ENCODE measurements at regions not wholly inside any gene's neighbourhood (a gene's known extent, or its start where the extent isn't known, plus 50 kb on each side); places are given as distances from the start of the nearest gene placed in this dataset.

- Histone ChIP-seq H3K27me3 (no peaks in the 10 kb centered on the region), H3K4me1 (no peaks in the 10 kb centered on the region), H3K36me3 (no peaks in the 10 kb centered on the region), H3K9me3 (no peaks in the 10 kb centered on the region), H3K27ac (no peak overlapping the region), H3K4me3 (replicated peaks in 1 of 3) (no peak overlapping the region)
- TF ChIP-seq CTCF (IDR thresholded peaks at IDR 0.05) (no peak), POLR2A (IDR thresholded peaks at IDR 0.05) (no peak)
- DNase-seq: no peak
- intact Hi-C loops (cut with DNase I): no loop called here
- WGBS, 2 donors: 64 to 72% methylated on average over 3 of the region's 3 CpGs
Measured at GRCh38 chr6:106918115-106918514, 56.4 kb downstream of the CD24 start.

DNA sequence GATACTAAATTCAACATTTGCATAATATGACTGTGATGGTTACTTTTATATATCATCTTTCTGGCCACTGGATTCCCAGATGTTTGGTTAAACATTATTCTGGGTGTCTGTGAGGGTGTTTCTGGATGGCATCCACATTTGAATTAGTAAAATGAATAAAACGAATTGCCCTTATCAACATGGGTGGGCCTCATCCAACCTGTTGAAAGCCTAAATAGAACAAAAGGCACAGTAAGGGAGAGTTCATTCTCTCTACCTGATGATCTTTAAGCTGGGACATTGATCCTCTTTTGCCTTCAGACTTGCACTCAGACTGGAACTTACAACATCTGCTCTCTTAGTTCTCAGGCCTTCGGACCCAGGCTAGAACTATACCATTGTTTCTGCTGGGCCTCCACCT, 57.6 kb downstream of the CD24 start:
- WGBS, 2 donors: 91 to 93% methylated on average over 2 of the region's 2 CpGs
- intact Hi-C loops (cut with DNase I): no loop called here
- H3K4me1 ChIP-seq: no peaks in the 10 kb centered on the region
- no peak overlapping the region for H3K27ac ChIP-seq
- no peaks in the 10 kb centered on the region for H3K36me3 ChIP-seq
- no peak for TF ChIP-seq POLR2A (IDR thresholded peaks at IDR 0.05)
- no peak overlapping the region for H3K4me3 ChIP-seq (replicated peaks in 1 of 3)
- H3K9me3 ChIP-seq: no peaks in the 10 kb centered on the region
- no peak for DNase-seq
- no peaks in the 10 kb centered on the region for H3K27me3 ChIP-seq

DNA sequence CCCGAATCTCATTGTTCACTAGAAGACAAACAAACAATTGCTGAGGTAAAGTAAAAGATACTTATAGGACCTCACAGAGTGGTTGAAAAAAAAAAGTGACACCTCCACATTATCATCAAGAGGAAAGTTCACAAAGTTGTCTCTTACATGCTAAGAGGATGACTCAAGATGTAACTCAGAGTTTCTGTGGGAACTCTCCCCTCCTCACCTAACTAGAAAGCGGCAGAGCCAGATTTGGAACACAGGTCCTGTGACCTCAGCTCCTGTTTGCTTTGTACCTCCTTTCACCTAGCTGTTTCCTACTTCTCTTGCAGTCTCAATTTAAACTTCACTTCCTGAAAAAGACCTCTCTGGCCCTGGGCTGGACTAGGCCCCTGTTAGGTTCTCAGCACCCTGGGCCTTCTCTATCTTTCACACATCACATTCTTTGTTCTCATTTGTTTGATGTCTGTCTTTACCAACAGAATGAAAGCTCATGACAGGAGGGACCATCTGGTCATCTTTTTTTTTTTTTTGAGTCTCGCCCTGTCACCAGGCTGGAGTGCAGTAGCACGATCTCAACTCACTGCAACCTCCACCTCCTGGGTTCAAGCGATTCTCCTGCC, 60.8 kb downstream of the CD24 start:
- TF ChIP-seq CTCF (IDR thresholded peaks at IDR 0.05) (no peak), POLR2A (IDR thresholded peaks at IDR 0.05) (no peak)
- Histone ChIP-seq H3K4me3 (replicated peaks in 1 of 3) (no peak overlapping the region), H3K27me3 (no peaks in the 10 kb centered on the region), H3K36me3 (no peaks in the 10 kb centered on the region), H3K9me3 (no peaks in the 10 kb centered on the region), H3K27ac (peak overlapping the region in 1 of 3 donors; percentile 7), H3K4me1 (no peaks in the 10 kb centered on the region)
- WGBS, 2 donors: 85 to 89% methylated on average over 5 of the region's 5 CpGs
- intact Hi-C loops (cut with DNase I): no loop called here
- DNase-seq: no peak

DNA sequence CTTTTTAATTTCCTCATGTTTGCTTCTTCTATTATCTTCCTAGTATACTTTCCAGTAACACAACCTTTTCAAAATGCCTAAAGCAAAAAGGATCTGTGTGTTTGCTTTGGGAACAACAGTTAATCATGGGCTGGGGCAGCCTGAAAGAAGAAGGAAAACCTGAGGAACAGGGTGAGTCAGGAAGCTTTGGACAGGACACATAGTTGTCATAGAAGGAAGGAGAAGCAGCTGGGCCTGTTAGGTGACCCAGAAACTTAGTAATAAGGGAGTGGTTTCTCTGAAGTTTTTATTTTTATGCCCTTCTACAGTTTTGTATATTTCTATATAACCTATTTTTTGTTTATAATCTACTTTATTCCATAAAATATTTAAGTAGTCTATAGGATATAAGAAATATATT, 61.4 kb downstream of the CD24 start:
- intact Hi-C loops (cut with DNase I): no loop called here

GRCh38 chr6:106912091-106912490, 62.4 kb downstream of the CD24 start:
- TF ChIP-seq POLR2A (IDR thresholded peaks at IDR 0.05) (no peak), CTCF (IDR thresholded peaks at IDR 0.05) (no peak)
- Histone ChIP-seq H3K27me3 (no peaks in the 10 kb centered on the region), H3K4me1 (peaks cover 0 to 8% of the 10 kb centered on the region in 2 donors), H3K9me3 (no peaks in the 10 kb centered on the region), H3K36me3 (no peaks in the 10 kb centered on the region), H3K4me3 (replicated peaks in 1 of 3) (no peak overlapping the region), H3K27ac (no peak overlapping the region)
- DNase-seq: no peak
- intact Hi-C loops (cut with DNase I): no loop called here

More for the DNA sequence above, 61.4 kb downstream of the CD24 start:
- peak; percentile 7 to 35 for DNase-seq
- Histone ChIP-seq H3K27me3 (no peaks in the 10 kb centered on the region), H3K27ac (peak overlapping the region in 1 of 3 donors; percentile 7), H3K36me3 (no peaks in the 10 kb centered on the region), H3K4me1 (peaks cover 0 to 6% of the 10 kb centered on the region in 2 donors), H3K4me3 (replicated peaks in 1 of 3) (no peak overlapping the region), H3K9me3 (no peaks in the 10 kb centered on the region)
- TF ChIP-seq CTCF (IDR thresholded peaks at IDR 0.05) (no peak), POLR2A (IDR thresholded peaks at IDR 0.05) (no peak)

All from thyroid gland (tissue), 4 donors.